GM23338 (cell line): ENCODE measurements at regions not wholly inside any gene's neighbourhood (a gene's known extent, or its start where the extent isn't known, plus 50 kb on each side); places are given as distances from the start of the nearest gene placed in this dataset.

Experiments used
- ATAC-seq: fragments of 200-7000 bp; cut with Tn5 transposase; 3 replicates; pipeline ENCODE4 v1.9.1; 2020
- DNase-seq: peaks from one replicate; pipeline ENCODE4 v3.0.0-alpha.2; 2015; ENCODE audit warnings: low spot score
- H2AFZ ChIP-seq: fragments of 200-600 bp; sonication (generic); 2 replicates; pipeline ENCODE4 v1.8.0; 2016; ENCODE audit warnings: antibody characterized with exemption, mild to moderate bottlenecking, moderate library complexity
- H3F3A ChIP-seq: fragments of 200-600 bp; sonication (generic); replicated peaks from 2 replicates; pipeline ENCODE4 v1.8.0; 2017; ENCODE audit warnings: antibody characterized with exemption, mixed run types, low read depth
- H3K27ac ChIP-seq: fragments of 200-600 bp; sonication (generic); 2 replicates; pipeline ENCODE4 v1.6.1; 2016; ENCODE audit warnings: low read depth
- H3K27me3 ChIP-seq: fragments of 200-600 bp; sonication (generic); 2 replicates; pipeline ENCODE4 v1.8.0; 2016; ENCODE audit warnings: mild to moderate bottlenecking, mixed run types, moderate library complexity; ENCODE audit not compliant: insufficient read depth
- H3K36me3 ChIP-seq: fragments of 200-600 bp; sonication (generic); 2 replicates; pipeline ENCODE4 v1.8.0; 2016; ENCODE audit warnings: mild to moderate bottlenecking; ENCODE audit not compliant: insufficient read depth
- H3K4me1 ChIP-seq: fragments of 200-600 bp; sonication (generic); 2 replicates; pipeline ENCODE4 v1.8.0; 2016; ENCODE audit warnings: mild to moderate bottlenecking, moderate library complexity; ENCODE audit not compliant: insufficient read depth
- H3K4me2 ChIP-seq: fragments of 200-600 bp; sonication (generic); 2 replicates; pipeline ENCODE4 v1.7.1; 2017; ENCODE audit warnings: mixed run types
- H3K4me3 ChIP-seq: fragments of 200-600 bp; sonication (generic); 2 replicates; pipeline ENCODE4 v1.6.1; 2016; ENCODE audit warnings: mixed run types
- H3K79me2 ChIP-seq: fragments of 200-600 bp; sonication (generic); replicated peaks from 2 replicates; pipeline ENCODE4 v1.8.0; 2017; ENCODE audit warnings: mild to moderate bottlenecking; ENCODE audit not compliant: insufficient read depth
- H3K9me2 ChIP-seq: fragments of 200-600 bp; sonication (generic); 2 replicates; pipeline ENCODE4 v1.8.0; 2017; ENCODE audit not compliant: insufficient read depth
- H4K20me1 ChIP-seq: fragments of 200-600 bp; sonication (generic); replicated peaks from 2 replicates; pipeline ENCODE4 v1.8.0; 2017; ENCODE audit warnings: mild to moderate bottlenecking; ENCODE audit not compliant: insufficient read depth
- H3K27ac Mint-ChIP-seq: 2 replicates; pipeline ENCODE4 v1.8.0; 2020; ENCODE audit warnings: inconsistent platforms, mild to moderate bottlenecking, moderate library complexity, mixed read lengths
- H3K27me3 Mint-ChIP-seq: 3 replicates; pipeline ENCODE4 v1.8.0; 2022; ENCODE audit warnings: low read depth, mild to moderate bottlenecking, moderate library complexity, mixed read lengths, inconsistent platforms; ENCODE audit not compliant: insufficient read depth, poor library complexity
- H3K36me3 Mint-ChIP-seq: 3 replicates; pipeline ENCODE4 v1.8.0; 2021; ENCODE audit warnings: low read depth, mild to moderate bottlenecking, inconsistent platforms, moderate library complexity, mixed read lengths
- H3K4me1 Mint-ChIP-seq: 3 replicates; pipeline ENCODE4 v1.8.0; 2020; ENCODE audit warnings: mild to moderate bottlenecking, inconsistent platforms, mixed read lengths
- H3K4me3 Mint-ChIP-seq: 3 replicates; pipeline ENCODE4 v1.8.0; 2021; ENCODE audit warnings: moderate library complexity, mild to moderate bottlenecking, inconsistent platforms, mixed read lengths
- H3K9me3 Mint-ChIP-seq: 3 replicates; pipeline ENCODE4 v1.8.0; 2020; ENCODE audit warnings: moderate library complexity, mild to moderate bottlenecking, inconsistent platforms, mixed read lengths
- CREB1 ChIP-seq: fragments of 250-450 bp; sonication (Bioruptor Pico); IDR thresholded peaks from 2 replicates; pipeline ENCODE4 v1.5.0; 2020; ENCODE audit warnings: low read depth, mild to moderate bottlenecking, moderate library complexity
- EZH2 ChIP-seq: fragments of 200-600 bp; sonication (generic); IDR thresholded peaks from one replicate; pipeline ENCODE4 v1.8.0; 2017; ENCODE audit warnings: antibody characterized with exemption, mild to moderate bottlenecking, low read depth; ENCODE audit not compliant: unreplicated experiment
- EZH2phosphoT487 ChIP-seq: fragments of 200-600 bp; sonication (generic); IDR thresholded peaks from one replicate; pipeline ENCODE4 v1.8.1; 2018; ENCODE audit warnings: antibody characterized with exemption; ENCODE audit not compliant: unreplicated experiment
- JUNB ChIP-seq: IDR thresholded peaks from one replicate; pipeline ENCODE4 v1.6.1; 2016; ENCODE audit warnings: antibody characterized with exemption; ENCODE audit not compliant: unreplicated experiment
- NANOG ChIP-seq: IDR thresholded peaks from 2 replicates; pipeline ENCODE4 v1.6.1; 2016; ENCODE audit warnings: antibody characterized with exemption, borderline replicate concordance
- POLR2AphosphoS5 ChIP-seq: IDR thresholded peaks from 2 replicates; pipeline ENCODE4 v1.6.1; 2016; ENCODE audit warnings: antibody characterized with exemption, low read depth
- STAT1 ChIP-seq: IDR thresholded peaks from one replicate; pipeline ENCODE4 v1.6.1; 2016; ENCODE audit warnings: antibody characterized with exemption; ENCODE audit not compliant: unreplicated experiment
- ZNF114 ChIP-seq: fragments of 250-450 bp; sonication (Bioruptor Pico); IDR thresholded peaks from 2 replicates; pipeline ENCODE4 v1.5.0; 2020; ENCODE audit warnings: mild to moderate bottlenecking, moderate library complexity
- ZNF331 ChIP-seq: fragments of 250-450 bp; sonication (Bioruptor Pico); IDR thresholded peaks from 2 replicates; pipeline ENCODE4 v1.5.0; 2020; ENCODE audit warnings: low read depth, mild to moderate bottlenecking, moderate library complexity
- TF ChIP-seq, protein P1 (sequence below): fragments of 250-450 bp; sonication (Bioruptor Pico); IDR thresholded peaks from 2 replicates; pipeline ENCODE4 v1.5.0; 2020; ENCODE audit warnings: mild to moderate bottlenecking, moderate library complexity

DNA sequence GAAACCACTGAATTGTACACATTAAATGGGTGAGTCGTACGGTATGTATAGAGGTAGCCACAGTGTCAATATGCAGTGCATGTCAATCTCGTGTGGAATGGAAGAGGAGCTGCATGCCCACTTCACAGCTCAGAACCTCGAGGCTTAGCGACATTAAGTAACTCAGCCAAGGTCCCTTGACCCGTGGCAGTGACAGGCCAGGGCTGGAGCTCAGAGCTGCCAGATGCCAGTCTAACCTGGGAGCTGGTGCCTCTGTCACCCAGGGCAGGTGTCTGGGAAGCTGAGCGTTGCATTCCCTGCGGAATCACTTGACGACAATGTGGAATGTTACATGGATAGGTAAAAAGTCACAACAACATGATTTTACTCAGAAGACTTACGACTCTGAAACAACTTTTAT, 298.1 kb downstream of the FOXL1 start (continued):
- TF ChIP-seq, protein P1, sequence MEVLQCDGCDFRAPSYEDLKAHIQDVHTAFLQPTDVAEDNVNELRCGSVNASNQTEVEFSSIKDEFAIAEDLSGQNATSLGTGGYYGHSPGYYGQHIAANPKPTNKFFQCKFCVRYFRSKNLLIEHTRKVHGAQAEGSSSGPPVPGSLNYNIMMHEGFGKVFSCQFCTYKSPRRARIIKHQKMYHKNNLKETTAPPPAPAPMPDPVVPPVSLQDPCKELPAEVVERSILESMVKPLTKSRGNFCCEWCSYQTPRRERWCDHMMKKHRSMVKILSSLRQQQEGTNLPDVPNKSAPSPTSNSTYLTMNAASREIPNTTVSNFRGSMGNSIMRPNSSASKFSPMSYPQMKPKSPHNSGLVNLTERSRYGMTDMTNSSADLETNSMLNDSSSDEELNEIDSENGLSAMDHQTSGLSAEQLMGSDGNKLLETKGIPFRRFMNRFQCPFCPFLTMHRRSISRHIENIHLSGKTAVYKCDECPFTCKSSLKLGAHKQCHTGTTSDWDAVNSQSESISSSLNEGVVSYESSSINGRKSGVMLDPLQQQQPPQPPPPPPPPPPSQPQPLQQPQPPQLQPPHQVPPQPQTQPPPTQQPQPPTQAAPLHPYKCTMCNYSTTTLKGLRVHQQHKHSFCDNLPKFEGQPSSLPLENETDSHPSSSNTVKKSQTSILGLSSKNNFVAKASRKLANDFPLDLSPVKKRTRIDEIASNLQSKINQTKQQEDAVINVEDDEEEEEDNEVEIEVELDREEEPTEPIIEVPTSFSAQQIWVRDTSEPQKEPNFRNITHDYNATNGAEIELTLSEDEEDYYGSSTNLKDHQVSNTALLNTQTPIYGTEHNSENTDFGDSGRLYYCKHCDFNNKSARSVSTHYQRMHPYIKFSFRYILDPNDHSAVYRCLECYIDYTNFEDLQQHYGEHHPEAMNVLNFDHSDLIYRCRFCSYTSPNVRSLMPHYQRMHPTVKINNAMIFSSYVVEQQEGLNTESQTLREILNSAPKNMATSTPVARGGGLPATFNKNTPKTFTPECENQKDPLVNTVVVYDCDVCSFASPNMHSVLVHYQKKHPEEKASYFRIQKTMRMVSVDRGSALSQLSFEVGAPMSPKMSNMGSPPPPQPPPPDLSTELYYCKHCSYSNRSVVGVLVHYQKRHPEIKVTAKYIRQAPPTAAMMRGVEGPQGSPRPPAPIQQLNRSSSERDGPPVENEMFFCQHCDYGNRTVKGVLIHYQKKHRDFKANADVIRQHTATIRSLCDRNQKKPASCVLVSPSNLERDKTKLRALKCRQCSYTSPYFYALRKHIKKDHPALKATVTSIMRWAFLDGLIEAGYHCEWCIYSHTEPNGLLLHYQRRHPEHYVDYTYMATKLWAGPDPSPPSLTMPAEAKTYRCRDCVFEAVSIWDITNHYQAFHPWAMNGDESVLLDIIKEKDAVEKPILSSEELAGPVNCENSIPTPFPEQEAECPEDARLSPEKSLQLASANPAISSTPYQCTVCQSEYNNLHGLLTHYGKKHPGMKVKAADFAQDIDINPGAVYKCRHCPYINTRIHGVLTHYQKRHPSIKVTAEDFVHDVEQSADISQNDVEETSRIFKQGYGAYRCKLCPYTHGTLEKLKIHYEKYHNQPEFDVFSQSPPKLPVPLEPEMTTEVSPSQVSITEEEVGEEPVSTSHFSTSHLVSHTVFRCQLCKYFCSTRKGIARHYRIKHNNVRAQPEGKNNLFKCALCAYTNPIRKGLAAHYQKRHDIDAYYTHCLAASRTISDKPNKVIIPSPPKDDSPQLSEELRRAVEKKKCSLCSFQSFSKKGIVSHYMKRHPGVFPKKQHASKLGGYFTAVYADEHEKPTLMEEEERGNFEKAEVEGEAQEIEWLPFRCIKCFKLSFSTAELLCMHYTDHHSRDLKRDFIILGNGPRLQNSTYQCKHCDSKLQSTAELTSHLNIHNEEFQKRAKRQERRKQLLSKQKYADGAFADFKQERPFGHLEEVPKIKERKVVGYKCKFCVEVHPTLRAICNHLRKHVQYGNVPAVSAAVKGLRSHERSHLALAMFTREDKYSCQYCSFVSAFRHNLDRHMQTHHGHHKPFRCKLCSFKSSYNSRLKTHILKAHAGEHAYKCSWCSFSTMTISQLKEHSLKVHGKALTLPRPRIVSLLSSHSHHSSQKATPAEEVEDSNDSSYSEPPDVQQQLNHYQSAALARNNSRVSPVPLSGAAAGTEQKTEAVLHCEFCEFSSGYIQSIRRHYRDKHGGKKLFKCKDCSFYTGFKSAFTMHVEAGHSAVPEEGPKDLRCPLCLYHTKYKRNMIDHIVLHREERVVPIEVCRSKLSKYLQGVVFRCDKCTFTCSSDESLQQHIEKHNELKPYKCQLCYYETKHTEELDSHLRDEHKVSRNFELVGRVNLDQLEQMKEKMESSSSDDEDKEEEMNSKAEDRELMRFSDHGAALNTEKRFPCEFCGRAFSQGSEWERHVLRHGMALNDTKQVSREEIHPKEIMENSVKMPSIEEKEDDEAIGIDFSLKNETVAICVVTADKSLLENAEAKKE = no peak
- TF ChIP-seq EZH2phosphoT487 (no peak), NANOG (no peak), JUNB (no peak), EZH2 (no peak), CREB1 (CRISPR knock-in tag) (no peak), ZNF331 (no peak)

DNA sequence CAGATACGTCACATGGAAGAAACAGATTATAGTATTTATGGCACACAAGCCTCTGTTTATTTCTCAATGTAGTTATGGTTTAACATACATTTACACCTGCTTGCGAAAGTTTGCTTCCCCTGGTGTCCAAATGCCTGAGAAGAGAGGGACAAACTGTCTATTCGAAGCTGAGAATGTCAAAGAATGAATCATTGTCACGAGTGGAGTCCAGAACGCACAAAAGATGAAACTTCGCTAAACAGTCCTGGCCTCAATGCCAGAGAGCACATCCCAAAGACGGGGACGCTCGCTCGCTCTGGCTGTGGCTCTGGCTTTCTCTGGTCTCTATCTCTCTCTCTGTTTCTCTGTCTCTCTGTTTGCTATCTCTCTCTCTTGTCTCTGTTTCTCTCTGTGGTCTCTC, 298.8 kb downstream of the FOXL1 start:
- Histone ChIP-seq H3K9me2 (no peaks in the 10 kb centered on the region), H3K27me3 (no peaks in the 10 kb centered on the region), H3K4me2 (no peak overlapping the region), H3F3A (no peaks in the 10 kb centered on the region), H3K36me3 (no peaks in the 10 kb centered on the region), H3K4me1 (no peaks in the 10 kb centered on the region), H3K79me2 (no peaks in the 10 kb centered on the region), H3K4me3 (no peak overlapping the region), H2AFZ (no peak overlapping the region), H3K27ac (no peak overlapping the region), H4K20me1 (no peaks in the 10 kb centered on the region)
- DNase-seq (no peak), ATAC-seq (no peak)
- no peak overlapping the region for H3K27ac Mint-ChIP-seq
- H3K9me3 Mint-ChIP-seq = no peaks in the 10 kb centered on the region; the same call in 2 of the 3 replicates
- no peaks in the 10 kb centered on the region for H3K4me1 Mint-ChIP-seq
- H3K36me3 Mint-ChIP-seq = no peaks in the 10 kb centered on the region; the same call in 2 of the 3 replicates
- H3K27me3 Mint-ChIP-seq = peaks cover 13% of the 10 kb centered on the region
- no peak overlapping the region for H3K4me3 Mint-ChIP-seq
- TF ChIP-seq ZNF114 (CRISPR knock-in tag) = no peak
- no peak for TF ChIP-seq STAT1
- TF ChIP-seq CREB1 (CRISPR knock-in tag) = no peak
- no peak for TF ChIP-seq EZH2
- TF ChIP-seq POLR2AphosphoS5 = no peak
- TF ChIP-seq ZNF331 = no peak
- TF ChIP-seq, protein P1 = no peak
- no peak for TF ChIP-seq JUNB
